Fibroblast of the aortic adventitia (primary cell): ENCODE measurements at regions not wholly inside any gene's neighbourhood (a gene's known extent, or its start where the extent isn't known, plus 50 kb on each side); places are given as distances from the start of the nearest gene placed in this dataset.

Experiments used
- DNase-seq: peaks from one replicate; pipeline ENCODE4 v3.0.0-alpha.2; 2010; ENCODE audit warnings: low read depth
- H3K4me3 ChIP-seq: 2 replicates; pipeline ENCODE4 v1.5.1; 2011; ENCODE audit warnings: low read depth, mild to moderate bottlenecking, control low read depth, low read length, moderate library complexity
- TF ChIP-seq, protein P1 (sequence below): IDR thresholded peaks from 2 replicates; pipeline ENCODE4 v1.5.1; 2011; ENCODE audit warnings: mild to moderate bottlenecking, low read length, control low read depth, inconsistent platforms; ENCODE audit not compliant: insufficient read depth

DNA sequence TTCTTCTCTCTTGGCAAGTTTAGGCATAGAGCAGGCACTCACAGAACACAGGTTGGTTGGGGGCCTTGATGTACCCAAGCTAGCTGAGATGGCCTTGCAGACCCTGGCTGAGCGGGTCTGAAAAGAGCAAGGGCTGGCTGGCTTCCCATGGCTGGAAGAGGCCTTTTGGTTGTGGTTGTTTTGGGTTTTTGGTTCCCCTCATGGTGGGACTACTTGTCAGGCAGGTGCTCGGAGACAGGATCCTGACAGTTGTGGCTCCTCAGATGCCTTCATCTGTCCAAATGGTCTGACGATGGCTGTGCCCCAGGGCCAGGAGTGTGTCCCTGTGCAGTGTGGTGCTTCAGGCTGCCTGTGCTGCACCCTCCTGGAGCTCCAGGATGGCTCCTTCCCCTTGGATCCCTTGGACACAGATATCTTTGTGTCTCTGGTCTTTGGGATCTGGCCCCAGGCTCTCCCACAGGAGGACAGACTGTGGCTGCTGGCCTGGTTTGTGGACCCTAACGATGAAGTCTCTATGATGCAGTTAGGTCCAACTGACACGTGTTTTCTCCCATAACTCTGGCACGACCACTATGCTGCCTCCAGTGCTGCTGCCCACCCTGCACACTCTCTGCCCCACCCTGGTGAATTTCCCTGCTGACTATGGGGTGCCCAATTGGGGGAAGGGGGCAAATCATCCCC is 321.5 kb upstream of the ZNF32 start:
- H3K4me3 ChIP-seq, result no peak overlapping the region
- DNase-seq, result no peak
- TF ChIP-seq, protein P1, sequence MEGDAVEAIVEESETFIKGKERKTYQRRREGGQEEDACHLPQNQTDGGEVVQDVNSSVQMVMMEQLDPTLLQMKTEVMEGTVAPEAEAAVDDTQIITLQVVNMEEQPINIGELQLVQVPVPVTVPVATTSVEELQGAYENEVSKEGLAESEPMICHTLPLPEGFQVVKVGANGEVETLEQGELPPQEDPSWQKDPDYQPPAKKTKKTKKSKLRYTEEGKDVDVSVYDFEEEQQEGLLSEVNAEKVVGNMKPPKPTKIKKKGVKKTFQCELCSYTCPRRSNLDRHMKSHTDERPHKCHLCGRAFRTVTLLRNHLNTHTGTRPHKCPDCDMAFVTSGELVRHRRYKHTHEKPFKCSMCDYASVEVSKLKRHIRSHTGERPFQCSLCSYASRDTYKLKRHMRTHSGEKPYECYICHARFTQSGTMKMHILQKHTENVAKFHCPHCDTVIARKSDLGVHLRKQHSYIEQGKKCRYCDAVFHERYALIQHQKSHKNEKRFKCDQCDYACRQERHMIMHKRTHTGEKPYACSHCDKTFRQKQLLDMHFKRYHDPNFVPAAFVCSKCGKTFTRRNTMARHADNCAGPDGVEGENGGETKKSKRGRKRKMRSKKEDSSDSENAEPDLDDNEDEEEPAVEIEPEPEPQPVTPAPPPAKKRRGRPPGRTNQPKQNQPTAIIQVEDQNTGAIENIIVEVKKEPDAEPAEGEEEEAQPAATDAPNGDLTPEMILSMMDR, result no peak

DNA sequence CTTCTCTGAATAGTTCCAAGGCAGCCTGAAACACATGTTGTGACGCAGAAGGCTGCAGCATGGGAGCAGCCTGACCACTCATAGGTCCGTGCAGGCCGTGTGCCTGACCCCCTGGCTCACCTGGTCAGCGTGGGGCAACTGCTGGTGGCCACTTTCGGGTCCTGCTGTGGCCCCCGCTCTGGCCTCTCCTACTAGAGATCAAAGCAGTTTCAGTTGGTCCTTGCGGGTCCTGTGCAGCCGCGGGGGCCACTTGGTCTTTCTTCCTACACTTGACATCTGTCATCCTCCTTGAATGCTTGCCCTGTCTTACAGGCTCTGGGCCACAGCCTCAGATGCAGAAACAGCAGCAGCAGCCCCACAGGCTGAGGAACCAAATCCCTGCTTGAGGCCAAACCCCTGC is 320.8 kb upstream of the ZNF32 start:
- no peak for DNase-seq
- no peak overlapping the region for H3K4me3 ChIP-seq
- TF ChIP-seq, protein P1, result no peak

DNA sequence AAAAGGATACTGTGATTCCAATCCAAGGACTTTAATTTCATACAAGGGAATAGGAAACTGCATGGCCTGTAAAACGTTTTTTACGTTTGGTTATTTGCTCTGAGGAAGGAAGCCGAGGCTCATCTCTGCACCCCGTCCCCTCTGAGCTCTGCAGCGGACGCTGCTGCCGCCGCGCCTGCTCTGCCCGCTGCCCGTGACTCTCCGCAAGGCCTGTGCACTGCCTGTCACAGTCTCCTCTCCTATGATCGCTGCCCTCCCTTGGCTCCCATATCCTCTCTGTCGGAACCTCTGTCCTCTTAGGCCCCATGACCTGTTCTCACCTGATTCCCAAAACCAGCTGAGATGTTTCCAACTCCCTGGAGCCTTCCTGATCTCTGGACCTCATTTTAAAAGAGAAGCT is 320.3 kb upstream of the ZNF32 start:
- TF ChIP-seq, protein P1, result no peak
- H3K4me3 ChIP-seq, result no peak overlapping the region
- DNase-seq, result no peak

DNA sequence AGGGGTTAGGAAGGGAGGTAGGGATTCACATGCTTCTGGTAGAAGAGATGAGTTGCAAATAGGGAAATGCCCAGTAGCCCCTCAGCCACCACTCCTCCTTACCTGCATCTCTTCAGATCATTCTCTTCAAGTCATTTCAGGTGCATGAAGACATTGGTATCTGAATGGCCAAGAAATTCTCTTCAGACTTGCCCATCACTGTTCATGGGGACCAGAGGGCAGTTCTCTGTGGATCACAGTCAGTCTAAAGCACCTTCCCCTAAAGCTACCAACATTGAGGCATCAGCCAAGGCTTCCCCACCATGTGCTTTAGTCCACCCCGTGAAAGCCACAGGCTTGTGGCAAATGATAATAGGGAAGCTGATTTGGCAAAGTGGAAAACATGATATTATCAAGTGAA is 319.4 kb upstream of the ZNF32 start:
- H3K4me3 ChIP-seq, result no peak overlapping the region
- TF ChIP-seq, protein P1, result no peak
- DNase-seq, result no peak

DNA sequence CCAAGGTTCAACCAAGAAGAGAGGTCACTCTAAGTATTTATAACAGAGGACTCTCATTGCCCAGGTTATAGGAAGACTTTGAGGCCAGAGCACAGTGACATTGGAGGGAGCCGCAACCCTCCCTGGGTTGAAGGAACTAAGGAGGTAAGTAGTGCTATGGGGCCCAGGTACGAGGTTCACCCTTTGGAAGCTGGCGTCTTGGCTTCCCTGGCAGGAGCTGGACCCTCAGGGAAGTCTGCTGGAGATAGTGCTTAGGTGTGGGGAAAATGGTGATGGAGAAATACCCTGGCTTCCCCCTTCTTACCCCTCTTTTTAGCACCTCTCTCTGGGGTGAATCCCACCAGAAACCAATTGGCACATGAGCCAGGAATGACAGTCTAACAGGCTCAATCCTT is 317.9 kb upstream of the ZNF32 start:
- no peak overlapping the region for H3K4me3 ChIP-seq
- DNase-seq, result no peak
- TF ChIP-seq, protein P1, result no peak

DNA sequence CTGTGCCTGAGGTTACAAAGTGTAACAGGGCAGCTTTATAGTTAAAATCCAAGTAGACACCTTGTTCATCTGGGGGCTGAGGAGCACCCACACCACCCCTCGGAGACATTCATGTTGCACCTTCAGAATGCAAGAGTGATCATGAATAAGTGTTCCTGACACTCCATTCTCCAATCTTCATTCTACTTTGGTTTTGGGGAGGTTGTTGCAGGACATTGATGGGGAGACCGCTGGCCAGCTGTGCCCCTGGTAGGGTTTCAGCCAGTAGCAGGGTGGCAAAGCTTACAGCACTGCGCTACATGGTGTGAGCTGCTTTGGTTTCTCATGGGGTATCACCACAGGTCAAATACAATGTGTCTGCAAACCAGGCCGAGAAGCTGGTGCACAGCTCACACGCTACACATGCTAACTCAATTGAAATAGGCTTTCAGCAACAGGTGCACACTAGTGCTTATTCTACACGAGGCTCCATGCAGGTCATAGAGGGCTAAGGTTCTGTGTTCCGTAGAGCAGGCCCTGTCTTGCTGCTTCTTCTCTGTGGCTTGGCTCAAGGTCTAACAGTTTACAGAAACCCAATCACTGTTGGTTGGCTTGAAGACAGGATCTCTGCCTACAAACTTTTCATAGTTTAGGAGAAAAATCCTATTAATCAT is 317.4 kb upstream of the ZNF32 start:
- TF ChIP-seq, protein P1, result no peak
- no peak for DNase-seq
- no peak overlapping the region for H3K4me3 ChIP-seq
